ENCODE measurements at regions not wholly inside any gene's neighbourhood (a gene's known extent, or its start where the extent isn't known, plus 50 kb on each side); places are given as distances from the start of the nearest gene placed in this dataset.

DNA sequence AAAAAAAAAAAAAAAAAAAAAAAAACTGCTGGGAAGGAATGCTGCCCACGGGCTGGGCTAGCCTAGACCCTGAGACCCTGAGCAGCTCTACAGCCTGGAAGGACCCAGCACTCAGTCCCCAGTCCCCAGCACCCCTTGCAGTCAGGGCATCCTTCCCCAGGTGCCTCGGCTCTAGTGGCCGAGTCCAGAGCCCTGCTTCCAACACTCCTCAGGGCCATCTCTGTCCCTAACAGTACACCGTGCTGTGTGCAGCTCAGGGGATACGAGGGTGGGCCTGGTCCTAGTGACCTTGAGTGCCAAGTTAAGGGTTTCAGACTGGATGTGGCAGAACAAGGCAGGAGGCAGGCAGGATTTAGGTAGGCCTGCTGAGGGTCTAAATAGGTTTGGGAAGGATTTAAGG, 50.2 kb upstream of the LRP8 start:
- TF ChIP-seq, protein P1, sequence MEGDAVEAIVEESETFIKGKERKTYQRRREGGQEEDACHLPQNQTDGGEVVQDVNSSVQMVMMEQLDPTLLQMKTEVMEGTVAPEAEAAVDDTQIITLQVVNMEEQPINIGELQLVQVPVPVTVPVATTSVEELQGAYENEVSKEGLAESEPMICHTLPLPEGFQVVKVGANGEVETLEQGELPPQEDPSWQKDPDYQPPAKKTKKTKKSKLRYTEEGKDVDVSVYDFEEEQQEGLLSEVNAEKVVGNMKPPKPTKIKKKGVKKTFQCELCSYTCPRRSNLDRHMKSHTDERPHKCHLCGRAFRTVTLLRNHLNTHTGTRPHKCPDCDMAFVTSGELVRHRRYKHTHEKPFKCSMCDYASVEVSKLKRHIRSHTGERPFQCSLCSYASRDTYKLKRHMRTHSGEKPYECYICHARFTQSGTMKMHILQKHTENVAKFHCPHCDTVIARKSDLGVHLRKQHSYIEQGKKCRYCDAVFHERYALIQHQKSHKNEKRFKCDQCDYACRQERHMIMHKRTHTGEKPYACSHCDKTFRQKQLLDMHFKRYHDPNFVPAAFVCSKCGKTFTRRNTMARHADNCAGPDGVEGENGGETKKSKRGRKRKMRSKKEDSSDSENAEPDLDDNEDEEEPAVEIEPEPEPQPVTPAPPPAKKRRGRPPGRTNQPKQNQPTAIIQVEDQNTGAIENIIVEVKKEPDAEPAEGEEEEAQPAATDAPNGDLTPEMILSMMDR (IDR thresholded peaks at IDR 0.05; ENCODE audit: low read depth, low read length, missing control alignments): no peak
- DNase-seq (ENCODE audit: low read depth): no peak
- H3K4me3 ChIP-seq (ENCODE audit: low read depth, low read length): no peak overlapping the region

DNA sequence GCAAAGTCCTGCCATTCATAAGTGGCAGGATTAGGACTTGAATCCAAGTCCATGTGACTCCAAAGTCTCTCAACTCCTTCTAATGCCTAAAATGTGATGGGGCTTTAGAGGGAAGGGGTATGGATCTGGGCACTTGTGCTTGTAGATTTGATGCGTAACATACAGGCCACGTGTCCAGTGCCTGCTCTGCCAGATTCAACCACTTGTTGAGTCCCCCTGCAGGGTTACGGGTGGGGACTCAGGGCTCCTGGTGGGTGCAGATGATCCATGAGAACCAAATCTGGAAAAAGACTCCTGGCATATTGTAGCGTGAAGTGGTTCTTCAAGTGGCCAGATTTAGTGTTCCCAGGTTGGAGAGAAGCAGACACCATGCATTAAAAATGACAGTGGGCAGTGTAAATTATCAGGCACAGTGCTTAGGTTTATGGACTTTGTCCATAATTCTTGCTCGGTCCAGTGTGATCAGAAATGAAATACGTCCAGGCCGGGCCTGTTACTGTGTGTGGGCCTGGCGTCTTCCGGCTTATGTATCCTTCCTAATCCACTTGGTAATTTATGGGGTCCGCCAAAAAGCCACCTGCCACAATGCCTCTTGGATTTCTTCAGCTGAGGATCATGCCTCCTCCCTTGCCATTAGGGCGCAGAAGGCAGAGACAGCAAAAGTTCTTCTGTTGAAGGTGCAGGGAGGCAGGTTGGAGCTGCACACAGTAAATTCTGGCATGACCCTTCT, 51.2 kb upstream of the LRP8 start:
- no peak overlapping the region for H3K4me3 ChIP-seq (ENCODE audit: low read depth, low read length)
- DNase-seq (ENCODE audit: low read depth): no peak
- TF ChIP-seq, protein P1 (IDR thresholded peaks at IDR 0.05; ENCODE audit: low read depth, low read length, missing control alignments): no peak

DNA sequence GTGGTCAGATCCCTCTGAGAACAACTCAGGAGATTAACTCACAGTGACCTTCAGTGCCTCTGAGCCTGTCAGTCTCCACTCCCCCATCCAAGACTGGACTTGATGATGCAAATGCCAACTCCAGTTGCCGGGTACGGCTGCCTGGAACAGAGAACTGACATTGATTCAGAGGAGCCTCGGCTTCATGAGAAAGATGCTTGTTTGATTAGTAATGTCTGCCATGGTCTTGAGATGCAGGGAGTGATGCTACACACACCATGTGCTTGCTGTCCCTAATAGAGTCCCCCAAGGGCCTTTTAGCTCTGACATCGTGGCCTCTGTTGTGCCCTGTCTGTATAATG, 51.8 kb upstream of the LRP8 start:
- DNase-seq (ENCODE audit: low read depth): no peak
- TF ChIP-seq, protein P1 (IDR thresholded peaks at IDR 0.05; ENCODE audit: low read depth, low read length, missing control alignments): no peak
- H3K4me3 ChIP-seq (ENCODE audit: low read depth, low read length): no peak overlapping the region

DNA sequence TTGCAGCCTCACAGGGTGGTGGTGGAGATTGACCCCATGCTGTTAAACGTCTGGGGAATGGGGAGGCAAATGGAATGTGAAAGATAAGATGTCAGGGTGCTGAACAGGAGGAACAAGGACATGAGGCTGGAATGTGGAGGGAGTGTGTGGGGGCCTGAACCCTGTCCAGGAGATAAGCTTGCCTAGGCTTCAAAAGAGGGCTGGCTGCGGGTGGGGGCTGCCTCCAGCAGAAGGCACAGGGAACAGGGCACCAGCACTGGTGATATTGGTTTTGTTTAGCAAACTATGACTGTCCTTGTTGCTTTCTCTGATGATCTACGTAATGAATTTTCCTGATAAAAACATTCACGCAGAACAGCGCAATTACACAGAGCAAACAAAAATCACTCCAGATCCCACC, 52.4 kb upstream of the LRP8 start:
- TF ChIP-seq, protein P1 (IDR thresholded peaks at IDR 0.05; ENCODE audit: low read depth, low read length, missing control alignments): no peak
- no peak for DNase-seq (ENCODE audit: low read depth)
- H3K4me3 ChIP-seq (ENCODE audit: low read depth, low read length): no peak overlapping the region

DNA sequence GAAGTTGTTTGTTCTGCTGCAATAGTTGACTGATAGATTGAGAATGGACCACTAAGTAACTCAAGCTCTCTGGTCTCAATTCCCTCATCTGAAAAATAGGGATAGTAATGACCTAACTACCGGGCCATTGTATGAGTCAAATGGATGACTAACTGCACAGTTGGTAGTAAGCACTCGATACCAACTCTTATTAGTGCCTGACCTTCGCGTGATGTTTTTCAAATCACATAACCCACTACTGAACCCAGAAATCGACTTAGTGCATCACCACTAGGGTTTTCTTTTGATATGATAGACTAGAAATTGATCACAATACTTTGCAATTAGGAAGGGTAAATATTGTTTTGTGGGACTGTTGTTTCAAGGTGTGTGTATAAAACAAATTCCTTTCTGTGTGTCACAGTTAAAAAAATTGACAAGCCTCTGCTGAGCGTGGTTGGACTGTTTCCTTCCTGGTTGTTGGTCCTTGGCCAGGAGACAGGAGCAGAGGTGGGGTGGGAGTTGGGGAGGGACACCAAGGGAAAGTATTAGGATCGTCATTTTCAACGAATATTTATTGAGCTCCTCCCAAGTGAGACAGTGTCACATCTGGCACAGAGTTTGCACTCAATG, 54.0 kb upstream of the LRP8 start:
- no peak for DNase-seq (ENCODE audit: low read depth)

DNA sequence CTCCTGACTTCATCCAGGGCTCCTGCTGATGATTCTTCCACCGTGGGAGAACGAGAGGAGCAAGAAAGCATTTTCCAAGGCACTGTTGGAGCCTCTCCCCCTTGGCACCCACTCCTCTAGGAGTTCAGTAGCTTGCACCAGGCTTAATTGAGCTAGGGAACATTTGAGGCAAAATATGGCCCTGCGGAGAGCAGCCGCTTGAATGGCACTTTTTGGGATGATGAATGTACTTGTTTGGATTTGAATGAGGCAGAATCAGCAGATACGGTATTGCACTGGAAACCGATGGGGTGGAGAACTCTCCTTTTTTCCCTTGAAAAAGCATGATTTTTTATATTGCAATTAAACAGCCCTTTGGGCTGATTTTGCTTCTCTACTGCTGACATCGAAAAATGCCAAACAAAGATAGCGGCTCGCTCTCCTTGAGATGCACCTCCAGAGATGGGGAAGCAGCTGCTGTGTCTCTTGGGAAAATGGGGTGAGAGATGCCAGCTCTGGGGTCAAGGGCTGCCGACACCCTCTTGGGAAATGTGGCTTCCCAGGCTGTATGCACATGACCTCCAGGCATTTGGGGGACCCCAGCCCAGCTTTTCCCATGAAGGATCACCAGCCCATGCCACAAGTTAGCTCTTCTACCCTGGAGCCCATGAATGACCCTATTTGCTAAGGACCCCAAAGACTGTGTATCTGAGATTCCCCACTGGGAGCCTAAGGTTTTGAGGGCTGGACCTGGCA, 55.4 kb upstream of the LRP8 start:
- H3K4me3 ChIP-seq (ENCODE audit: low read depth, low read length): no peak overlapping the region
- no peak for DNase-seq (ENCODE audit: low read depth)
- TF ChIP-seq, protein P1 (IDR thresholded peaks at IDR 0.05; ENCODE audit: low read depth, low read length, missing control alignments): no peak

More for the DNA sequence above, 54.0 kb upstream of the LRP8 start:
- TF ChIP-seq, protein P1 (IDR thresholded peaks at IDR 0.05; ENCODE audit: low read depth, low read length, missing control alignments): no peak
- no peak overlapping the region for H3K4me3 ChIP-seq (ENCODE audit: low read depth, low read length)
